Neural progenitor cell (in vitro differentiated cells): ENCODE measurements at regions not wholly inside any gene's neighbourhood (a gene's known extent, or its start where the extent isn't known, plus 50 kb on each side); places are given as distances from the start of the nearest gene placed in this dataset.

ENCODE experiments used
- EZH2 ChIP-seq: fragments of 200-600 bp; sonication (generic); IDR thresholded peaks from 2 replicates; pipeline ENCODE4 v1.6.1; 2017; ENCODE audit warnings: antibody characterized with exemption, mild to moderate bottlenecking, moderate library complexity
- EZH2phosphoT487 ChIP-seq: fragments of 200-600 bp; sonication (generic); IDR thresholded peaks from 2 replicates; pipeline ENCODE4 v1.6.1; 2017; ENCODE audit warnings: antibody characterized with exemption
- TF ChIP-seq, protein P1 (sequence below): fragments of 200-600 bp; sonication (generic); IDR thresholded peaks from 2 replicates; pipeline ENCODE4 v1.5.1; 2017; ENCODE audit warnings: antibody characterized with exemption, mild to moderate bottlenecking

DNA sequence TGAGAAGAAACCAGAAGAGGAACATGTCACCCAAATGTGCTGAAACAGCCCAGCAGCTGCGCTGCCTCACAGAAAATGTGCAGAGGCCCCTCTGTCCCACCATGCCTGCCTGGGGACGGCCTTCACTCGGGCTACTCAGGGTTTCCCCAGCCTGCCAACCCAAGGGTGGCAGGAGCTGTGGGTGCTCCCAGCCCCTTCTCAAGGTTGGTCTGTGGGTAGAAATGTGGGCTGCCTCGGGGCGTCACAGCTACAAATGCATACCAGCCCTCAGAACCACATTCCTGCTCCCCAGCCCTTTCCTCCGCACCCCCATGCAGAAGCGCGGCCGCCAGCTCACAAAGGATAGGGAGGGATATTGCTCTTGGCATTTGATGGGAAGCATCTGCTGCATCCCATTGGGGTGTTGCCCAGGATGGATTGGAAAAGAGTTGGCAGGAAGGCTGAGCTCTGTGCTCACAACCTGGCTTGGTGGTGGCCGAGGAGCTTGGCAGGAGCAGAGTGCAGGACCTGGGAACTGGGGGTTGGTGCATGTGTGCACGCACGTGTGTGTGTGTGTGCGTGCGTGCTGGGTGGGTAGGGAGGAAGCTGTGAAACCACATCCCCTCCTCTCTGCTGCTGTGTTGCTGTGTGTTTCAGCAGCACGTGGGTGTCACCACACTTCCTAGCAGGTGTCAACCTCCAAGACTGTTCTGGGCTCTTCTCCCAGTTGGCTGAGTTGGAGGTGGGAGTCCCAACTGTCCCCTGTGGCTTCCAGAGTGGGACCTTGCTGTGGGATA is 304.4 kb downstream of the SEC14L1 start:
- TF ChIP-seq, protein P1, sequence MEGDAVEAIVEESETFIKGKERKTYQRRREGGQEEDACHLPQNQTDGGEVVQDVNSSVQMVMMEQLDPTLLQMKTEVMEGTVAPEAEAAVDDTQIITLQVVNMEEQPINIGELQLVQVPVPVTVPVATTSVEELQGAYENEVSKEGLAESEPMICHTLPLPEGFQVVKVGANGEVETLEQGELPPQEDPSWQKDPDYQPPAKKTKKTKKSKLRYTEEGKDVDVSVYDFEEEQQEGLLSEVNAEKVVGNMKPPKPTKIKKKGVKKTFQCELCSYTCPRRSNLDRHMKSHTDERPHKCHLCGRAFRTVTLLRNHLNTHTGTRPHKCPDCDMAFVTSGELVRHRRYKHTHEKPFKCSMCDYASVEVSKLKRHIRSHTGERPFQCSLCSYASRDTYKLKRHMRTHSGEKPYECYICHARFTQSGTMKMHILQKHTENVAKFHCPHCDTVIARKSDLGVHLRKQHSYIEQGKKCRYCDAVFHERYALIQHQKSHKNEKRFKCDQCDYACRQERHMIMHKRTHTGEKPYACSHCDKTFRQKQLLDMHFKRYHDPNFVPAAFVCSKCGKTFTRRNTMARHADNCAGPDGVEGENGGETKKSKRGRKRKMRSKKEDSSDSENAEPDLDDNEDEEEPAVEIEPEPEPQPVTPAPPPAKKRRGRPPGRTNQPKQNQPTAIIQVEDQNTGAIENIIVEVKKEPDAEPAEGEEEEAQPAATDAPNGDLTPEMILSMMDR: no peak
- TF ChIP-seq EZH2 (no peak), EZH2phosphoT487 (no peak)
